ENCODE measurements at regions not wholly inside any gene's neighbourhood (a gene's known extent, or its start where the extent isn't known, plus 50 kb on each side); places are given as distances from the start of the nearest gene placed in this dataset.

GRCh38 chr17:77356690-77357201 lies 216.0 kb downstream of the SEC14L1 start:
- no peak overlapping the region for H3K4me3 ChIP-seq
- H3K4me1 ChIP-seq = peaks cover 39% of the 10 kb centered on the region
- peak in 1 of 2 donors; percentile 86 for DNase-seq (ENCODE audit: extremely low spot score in 2 of 2)
- intact Hi-C loops (cut with DNase I) = no loop called here
- no peak for TF ChIP-seq POLR2AphosphoS5 (IDR thresholded peaks at IDR 0.05; ENCODE audit: insufficient read depth in 1 of 2, low read depth in 1 of 2)
- no peak for TF ChIP-seq CTCF (IDR thresholded peaks at IDR 0.05)
- no peak for TF ChIP-seq POLR2A (IDR thresholded peaks at IDR 0.05)
- no peaks in the 10 kb centered on the region for H3K9me3 ChIP-seq
- H3K27ac ChIP-seq = peak overlapping the region; percentile 72
- no peaks in the 10 kb centered on the region for H3K27me3 ChIP-seq
- H3K36me3 ChIP-seq = no peaks in the 10 kb centered on the region

GRCh38 chr17:77358801-77359200 lies 218.0 kb downstream of the SEC14L1 start:
- Histone ChIP-seq H3K9me3 (no peaks in the 10 kb centered on the region), H3K27me3 (no peaks in the 10 kb centered on the region), H3K4me3 (no peak overlapping the region), H3K36me3 (no peaks in the 10 kb centered on the region), H3K27ac (no peak overlapping the region), H3K4me1 (peaks cover 39% of the 10 kb centered on the region)
- intact Hi-C loops (cut with DNase I) = no loop called here
- no peak for DNase-seq (ENCODE audit: extremely low spot score in 2 of 2)
- no peak for TF ChIP-seq CTCF (IDR thresholded peaks at IDR 0.05)
- TF ChIP-seq POLR2A (IDR thresholded peaks at IDR 0.05) = no peak
- TF ChIP-seq POLR2AphosphoS5 (IDR thresholded peaks at IDR 0.05; ENCODE audit: insufficient read depth in 1 of 2, low read depth in 1 of 2) = no peak

GRCh38 chr17:77359236-77359635 lies 218.5 kb downstream of the SEC14L1 start:
- intact Hi-C loops (cut with DNase I) = no loop called here

GRCh38 chr17:77361986-77362620 lies 221.3 kb downstream of the SEC14L1 start:
- peak overlapping the region; percentile 93 for H3K27ac ChIP-seq
- TF ChIP-seq CTCF (IDR thresholded peaks at IDR 0.05) (no peak), POLR2AphosphoS5 (IDR thresholded peaks at IDR 0.05; ENCODE audit: insufficient read depth in 1 of 2, low read depth in 1 of 2) (no peak), POLR2A (IDR thresholded peaks at IDR 0.05) (no peak)
- H3K9me3 ChIP-seq = no peaks in the 10 kb centered on the region
- intact Hi-C loops (cut with DNase I) = no loop called here
- no peaks in the 10 kb centered on the region for H3K36me3 ChIP-seq
- peaks cover 55% of the 10 kb centered on the region for H3K4me1 ChIP-seq
- no peak for DNase-seq (ENCODE audit: extremely low spot score in 2 of 2)
- H3K4me3 ChIP-seq = no peak overlapping the region
- H3K27me3 ChIP-seq = no peaks in the 10 kb centered on the region

More at GRCh38 chr17:77359236-77359635, 218.5 kb downstream of the SEC14L1 start:
- H3K4me1 ChIP-seq = peaks cover 39% of the 10 kb centered on the region
- TF ChIP-seq POLR2A (IDR thresholded peaks at IDR 0.05) = no peak
- TF ChIP-seq POLR2AphosphoS5 (IDR thresholded peaks at IDR 0.05; ENCODE audit: insufficient read depth in 1 of 2, low read depth in 1 of 2) = no peak
- TF ChIP-seq CTCF (IDR thresholded peaks at IDR 0.05) = no peak
- peak in 1 of 2 donors; percentile 72 for DNase-seq (ENCODE audit: extremely low spot score in 2 of 2)
- H3K36me3 ChIP-seq = no peaks in the 10 kb centered on the region
- H3K4me3 ChIP-seq = no peak overlapping the region
- no peaks in the 10 kb centered on the region for H3K27me3 ChIP-seq
- no peak overlapping the region for H3K27ac ChIP-seq
- H3K9me3 ChIP-seq = no peaks in the 10 kb centered on the region

- TF ChIP-seq POLR2AphosphoS5 (IDR thresholded peaks at IDR 0.05; ENCODE audit: insufficient read depth in 1 of 2, low read depth in 1 of 2) (peak in 1 of 2 donors; percentile 88), CTCF (IDR thresholded peaks at IDR 0.05) (no peak)
- intact Hi-C loops (cut with DNase I) = no loop called here
- Histone ChIP-seq H3K27me3 (no peaks in the 10 kb centered on the region), H3K9me3 (no peaks in the 10 kb centered on the region), H3K4me1 (peaks cover 54% of the 10 kb centered on the region), H3K27ac (peak overlapping the region; percentile 93), H3K36me3 (no peaks in the 10 kb centered on the region), H3K4me3 (no peak overlapping the region)
- no peak for DNase-seq (ENCODE audit: extremely low spot score in 2 of 2)
Measured at GRCh38 chr17:77363821-77364361, 223.1 kb downstream of the SEC14L1 start.

Data from vagina (tissue), 2 donors.